HG02884 (cell line): ENCODE measurements at regions not wholly inside any gene's neighbourhood (a gene's known extent, or its start where the extent isn't known, plus 50 kb on each side); places are given as distances from the start of the nearest gene placed in this dataset.

Source experiments
- ATAC-seq: cut with Tn5 transposase; IDR thresholded peaks from one replicate; pipeline ENCODE4 v1.9.1; 2021; ENCODE audit warnings: mild to moderate bottlenecking, moderate library complexity; ENCODE audit not compliant: unreplicated experiment

DNA sequence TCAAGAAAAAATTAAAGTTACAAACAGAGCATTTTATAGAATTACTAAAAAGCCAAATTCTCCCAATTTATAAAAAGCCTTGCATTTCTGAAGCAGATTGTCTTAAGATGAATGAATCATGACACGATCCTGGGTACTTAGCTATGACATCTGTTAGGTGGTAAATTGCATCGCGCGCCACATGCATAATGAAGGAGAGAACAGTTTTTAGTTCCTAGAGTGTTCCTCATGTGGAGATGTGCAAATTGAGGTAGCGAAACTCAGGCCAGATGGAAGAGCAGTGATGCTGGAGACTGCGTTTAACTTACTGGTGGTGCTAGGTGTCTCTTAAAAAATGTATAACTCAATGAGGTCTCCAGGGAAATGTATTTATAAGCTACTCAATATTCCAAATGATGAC lies 516.1 kb downstream of the EFNA5 start:
- no peak for ATAC-seq

DNA sequence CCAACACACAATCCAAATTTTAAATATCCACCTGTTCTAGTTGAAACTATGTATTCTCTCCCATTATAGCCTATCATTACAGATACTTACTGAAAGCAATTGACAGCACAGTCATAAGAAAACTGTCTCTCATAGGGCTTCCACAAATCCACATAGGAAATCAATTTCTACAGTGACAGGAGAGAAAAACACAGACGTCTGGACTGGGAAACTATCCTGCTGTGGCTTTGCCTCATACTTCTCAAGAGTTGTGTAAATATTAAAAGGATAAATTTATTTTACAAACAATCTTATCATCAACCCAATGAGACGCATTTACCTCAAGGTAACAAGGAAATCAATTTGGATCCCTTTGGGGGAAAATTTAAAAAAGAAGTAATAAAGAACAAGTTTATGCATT lies 517.5 kb downstream of the EFNA5 start:
- no peak for ATAC-seq

GRCh38 chr5:107149243-107150005 lies 521.3 kb downstream of the EFNA5 start:
- ATAC-seq, result peak; percentile 88

GRCh38 chr5:107147589-107147988 lies 523.1 kb downstream of the EFNA5 start:
- ATAC-seq, result no peak

DNA sequence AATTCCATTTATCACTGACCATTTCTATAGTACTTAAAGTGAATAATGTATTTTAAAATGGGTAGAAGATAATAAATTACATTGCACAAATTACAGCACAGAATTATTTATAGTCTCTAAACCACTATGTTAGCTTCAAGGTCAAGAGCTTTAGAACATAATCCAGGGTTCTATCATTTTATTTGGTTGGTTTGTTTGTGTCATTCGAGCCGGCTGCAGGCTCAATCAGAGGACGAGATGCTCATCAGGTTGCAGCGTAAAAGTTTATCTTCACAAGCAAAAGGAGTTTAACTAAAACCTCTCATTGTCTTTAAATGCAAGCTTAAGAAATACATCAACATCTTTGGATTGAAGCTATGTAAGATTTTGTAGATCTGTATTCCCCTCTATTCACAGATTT lies 523.8 kb downstream of the EFNA5 start:
- ATAC-seq, result no peak

DNA sequence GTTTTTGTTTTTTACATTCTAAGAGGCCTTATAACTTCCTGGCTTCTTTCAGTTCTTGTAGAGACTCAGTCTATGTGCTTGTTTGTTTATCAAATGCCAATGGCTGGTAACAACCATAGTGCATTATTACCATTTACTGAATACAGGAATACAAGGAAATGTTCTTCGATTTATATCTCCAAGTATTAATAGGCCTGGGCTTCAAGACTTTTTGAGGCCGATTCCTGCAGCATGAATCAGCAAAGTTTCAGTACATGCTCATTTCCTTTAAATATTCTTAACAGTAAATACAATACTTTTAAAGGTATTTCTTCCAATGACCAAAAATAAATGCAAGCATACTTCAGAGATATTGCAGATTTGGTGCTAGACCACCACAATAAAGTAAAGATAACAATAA lies 535.3 kb downstream of the EFNA5 start:
- ATAC-seq, result no peak

DNA sequence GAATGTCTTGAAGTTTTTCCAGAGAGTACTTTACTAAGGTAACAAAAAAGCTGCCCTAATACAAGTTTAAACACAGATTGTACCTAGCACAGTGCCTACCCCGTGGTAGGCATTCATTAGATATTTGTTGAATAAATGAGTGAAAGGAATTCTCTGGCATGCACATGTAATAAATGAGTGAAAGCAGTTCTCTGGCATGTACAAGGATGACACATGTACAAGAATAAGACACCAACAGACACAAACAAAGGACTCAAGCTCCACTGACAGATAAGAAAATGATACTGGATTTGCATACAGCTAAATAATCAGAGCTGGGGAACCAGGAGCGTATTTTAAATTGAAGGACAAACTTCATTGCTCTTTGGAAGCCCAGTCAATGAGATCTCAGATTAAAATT lies 535.8 kb downstream of the EFNA5 start:
- no peak for ATAC-seq

- ATAC-seq, result no peak
These were observed 541.7 kb downstream of the EFNA5 start for GRCh38 chr5:107129051-107129450.

GRCh38 chr5:107127878-107128277 lies 542.9 kb downstream of the EFNA5 start:
- ATAC-seq, result no peak

GRCh38 chr5:107126341-107126740 lies 544.4 kb downstream of the EFNA5 start:
- no peak for ATAC-seq

DNA sequence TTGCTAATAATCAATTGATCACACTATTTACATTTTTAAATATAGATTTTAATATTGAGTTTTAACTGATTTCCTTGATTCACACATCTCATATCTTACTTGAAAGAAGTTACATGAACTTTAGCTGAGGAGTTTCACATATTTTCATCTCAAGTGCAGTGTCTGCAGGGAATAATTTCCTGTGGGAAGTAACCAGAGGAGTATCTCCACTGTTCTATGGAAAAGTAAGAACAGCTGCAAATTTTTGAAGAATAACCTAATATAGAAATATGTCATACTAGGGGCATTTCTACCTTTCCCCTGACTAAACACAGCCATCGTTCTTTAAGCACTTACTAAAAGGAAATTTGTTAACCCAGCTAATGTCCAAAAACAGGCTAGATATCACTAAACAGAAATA lies 546.4 kb downstream of the EFNA5 start:
- ATAC-seq, result no peak

GRCh38 chr5:107123014-107123413 lies 547.7 kb downstream of the EFNA5 start:
- no peak for ATAC-seq

GRCh38 chr5:107121793-107122519 lies 548.8 kb downstream of the EFNA5 start:
- no peak for ATAC-seq

- no peak for ATAC-seq
These were observed 551.1 kb downstream of the EFNA5 start for GRCh38 chr5:107119656-107120055.

DNA sequence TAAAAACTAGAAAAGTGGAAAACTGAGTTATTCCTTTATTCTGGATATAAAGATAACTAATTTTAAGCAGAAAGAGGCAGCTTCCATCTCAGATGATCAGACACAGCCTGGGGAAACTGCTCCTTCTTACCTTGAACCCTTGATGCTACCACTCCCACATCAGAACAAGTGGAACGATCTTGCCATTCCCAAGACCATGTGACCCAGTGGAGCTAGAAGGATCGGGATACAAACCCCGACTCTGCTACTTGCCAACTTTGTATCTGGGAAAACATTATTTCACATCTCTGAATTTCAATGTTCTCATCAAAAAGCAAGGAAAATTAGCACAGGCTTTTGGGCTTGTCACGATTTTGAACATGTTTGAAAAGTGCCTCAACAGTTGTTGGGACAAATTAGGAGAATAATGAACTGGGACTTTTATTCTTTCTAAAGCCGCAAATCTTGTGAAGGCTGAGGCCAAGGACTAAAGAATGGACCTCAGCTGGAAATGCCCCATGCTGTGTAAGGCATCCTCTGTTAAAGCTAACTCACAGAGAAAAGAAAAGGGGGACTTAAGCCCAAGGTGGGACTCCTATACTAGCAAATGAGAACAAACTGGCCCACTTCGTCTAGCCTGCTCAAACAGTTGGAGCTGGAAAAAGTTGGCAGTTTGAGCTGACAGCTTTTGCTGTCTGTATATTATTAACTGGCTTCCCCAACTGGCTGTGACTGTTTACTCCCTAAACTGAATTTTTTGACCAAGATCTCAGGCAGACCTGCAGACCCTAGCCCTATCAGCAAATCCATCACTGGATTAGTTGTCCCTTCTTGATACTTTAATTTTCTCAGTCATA lies 552.3 kb downstream of the EFNA5 start:
- ATAC-seq, result no peak

DNA sequence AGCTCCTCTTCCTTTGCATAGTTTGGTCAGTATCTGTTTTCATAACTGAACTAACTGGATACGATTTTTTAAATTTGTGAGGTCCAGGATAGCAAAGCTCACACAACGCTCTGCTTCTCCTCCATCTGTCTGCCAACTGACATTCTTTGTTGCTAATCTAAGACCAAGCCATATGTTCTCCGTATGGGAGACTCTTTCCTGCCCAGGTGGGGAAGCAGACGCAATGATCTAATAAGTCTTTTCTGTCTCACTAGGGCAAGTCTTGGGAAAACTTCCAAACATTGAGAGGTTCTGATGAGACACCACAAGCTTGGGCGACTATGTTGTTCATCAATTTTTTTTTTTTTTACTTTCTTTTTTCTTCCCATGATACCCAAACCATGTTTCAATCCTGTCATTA lies 558.5 kb downstream of the EFNA5 start:
- no peak for ATAC-seq

- no peak for ATAC-seq
These were observed 566.4 kb downstream of the EFNA5 start for GRCh38 chr5:107104040-107104995.

DNA sequence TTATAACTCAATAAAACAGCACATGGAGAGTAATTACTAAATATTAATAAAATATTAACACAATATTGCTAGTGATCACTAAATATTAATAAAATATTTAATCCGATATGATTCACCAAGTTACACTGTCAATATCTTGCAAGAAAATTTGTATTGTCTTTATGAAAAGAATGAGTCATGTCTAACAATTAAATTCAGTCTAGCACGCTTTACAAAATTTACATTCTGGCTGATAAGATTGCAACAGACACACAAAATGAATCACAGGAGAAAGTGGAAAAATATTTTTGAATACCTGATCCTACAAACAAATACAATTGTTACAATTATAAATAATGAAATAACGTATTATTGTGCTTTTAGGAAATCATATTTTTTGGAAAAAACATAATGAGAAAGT lies 567.2 kb downstream of the EFNA5 start:
- ATAC-seq, result no peak

- ATAC-seq, result no peak
These were observed 570.6 kb downstream of the EFNA5 start for GRCh38 chr5:107100121-107100520.

- ATAC-seq, result no peak
These were observed 571.2 kb downstream of the EFNA5 start for GRCh38 chr5:107099506-107099905.
